ENCODE measurements at regions not wholly inside any gene's neighbourhood (a gene's known extent, or its start where the extent isn't known, plus 50 kb on each side); places are given as distances from the start of the nearest gene placed in this dataset.
"Not testable (repeated sequence)": the region's sequence is repeated elsewhere in the genome, so short reads cannot be mapped to it uniquely, and the experiment has no call there.

GRCh38 chr11:69205743-69206612 is 50.2 kb downstream of the SMIM38 start:
- in situ Hi-C loops (cut with HindIII; ENCODE audit: low sequenced_read_pairs) = no loop called here

- in situ Hi-C loops (cut with HindIII; ENCODE audit: low sequenced_read_pairs) = not testable (repeated sequence)
Observed at GRCh38 chr11:69206613-69206965, 50.9 kb downstream of the SMIM38 start.

- in situ Hi-C loops (cut with HindIII; ENCODE audit: low sequenced_read_pairs) = no loop called here
Observed at GRCh38 chr11:69207165-69207889, 51.6 kb downstream of the SMIM38 start.

- in situ Hi-C loops (cut with HindIII; ENCODE audit: low sequenced_read_pairs) = no loop called here
Observed at GRCh38 chr11:69208190-69209037, 52.7 kb downstream of the SMIM38 start.

GRCh38 chr11:69209038-69209350 is 53.3 kb downstream of the SMIM38 start:
- in situ Hi-C loops (cut with HindIII; ENCODE audit: low sequenced_read_pairs) = no loop called here

GRCh38 chr11:69209421-69210309 is 53.9 kb downstream of the SMIM38 start:
- in situ Hi-C loops (cut with HindIII; ENCODE audit: low sequenced_read_pairs) = no loop called here

- in situ Hi-C loops (cut with HindIII; ENCODE audit: low sequenced_read_pairs) = no loop called here
Observed at GRCh38 chr11:69210310-69211035, 54.7 kb downstream of the SMIM38 start.

- in situ Hi-C loops (cut with HindIII; ENCODE audit: low sequenced_read_pairs) = no loop called here
Observed at GRCh38 chr11:69211540-69211919, 55.8 kb downstream of the SMIM38 start.

- in situ Hi-C loops (cut with HindIII; ENCODE audit: low sequenced_read_pairs) = no loop called here
Observed at GRCh38 chr11:69211920-69212797, 56.4 kb downstream of the SMIM38 start.

GRCh38 chr11:69212798-69213110 is 57.0 kb downstream of the SMIM38 start:
- in situ Hi-C loops (cut with HindIII; ENCODE audit: low sequenced_read_pairs) = no loop called here

GRCh38 chr11:69213316-69213715 is 57.6 kb downstream of the SMIM38 start:
- in situ Hi-C loops (cut with HindIII; ENCODE audit: low sequenced_read_pairs) = no loop called here

- in situ Hi-C loops (cut with HindIII; ENCODE audit: low sequenced_read_pairs) = no loop called here
Observed at GRCh38 chr11:69213964-69214363, 58.2 kb downstream of the SMIM38 start.

GRCh38 chr11:69215216-69215615 is 59.5 kb downstream of the SMIM38 start:
- in situ Hi-C loops (cut with HindIII; ENCODE audit: low sequenced_read_pairs) = no loop called here

- in situ Hi-C loops (cut with HindIII; ENCODE audit: low sequenced_read_pairs) = no loop called here
Observed at GRCh38 chr11:69215784-69216415, 60.2 kb downstream of the SMIM38 start.

GRCh38 chr11:69216647-69217051 is 60.9 kb downstream of the SMIM38 start:
- in situ Hi-C loops (cut with HindIII; ENCODE audit: low sequenced_read_pairs) = no loop called here

- in situ Hi-C loops (cut with HindIII; ENCODE audit: low sequenced_read_pairs) = no loop called here
Observed at GRCh38 chr11:69217276-69218105, 61.8 kb downstream of the SMIM38 start.

GRCh38 chr11:69218271-69218682 is 62.5 kb downstream of the SMIM38 start:
- in situ Hi-C loops (cut with HindIII; ENCODE audit: low sequenced_read_pairs) = no loop called here

Data from endothelial cell of hepatic sinusoid (primary cell).